HG02884 (cell line): ENCODE measurements at regions not wholly inside any gene's neighbourhood (a gene's known extent, or its start where the extent isn't known, plus 50 kb on each side); places are given as distances from the start of the nearest gene placed in this dataset.
"Not testable (repeated sequence)": the region's sequence is repeated elsewhere in the genome, so short reads cannot be mapped to it uniquely, and the experiment has no call there.

Experiments used
- ATAC-seq: cut with Tn5 transposase; IDR thresholded peaks from one replicate; pipeline ENCODE4 v1.9.1; 2021; ENCODE audit warnings: mild to moderate bottlenecking, moderate library complexity; ENCODE audit not compliant: unreplicated experiment

DNA sequence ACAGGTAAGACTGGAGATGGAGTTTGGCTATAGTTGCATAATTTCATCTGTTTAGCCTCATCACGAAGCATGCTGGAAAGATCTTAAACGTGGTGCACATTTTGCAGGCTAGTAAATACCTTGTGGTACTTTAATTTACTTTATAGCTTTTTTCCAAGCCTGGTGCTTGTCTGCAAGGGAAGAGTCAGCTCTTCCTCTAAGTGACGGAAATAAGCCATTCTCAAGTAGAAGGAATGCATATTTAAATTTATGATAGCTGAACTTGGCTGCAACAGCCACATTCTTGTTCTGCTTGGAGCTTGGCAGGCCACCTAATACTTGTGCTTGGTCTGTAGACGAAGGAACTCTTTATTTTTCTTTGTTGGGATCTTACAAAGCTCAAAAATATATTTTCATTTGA is 188.0 kb upstream of the PIK3R1 start:
- ATAC-seq = no peak

DNA sequence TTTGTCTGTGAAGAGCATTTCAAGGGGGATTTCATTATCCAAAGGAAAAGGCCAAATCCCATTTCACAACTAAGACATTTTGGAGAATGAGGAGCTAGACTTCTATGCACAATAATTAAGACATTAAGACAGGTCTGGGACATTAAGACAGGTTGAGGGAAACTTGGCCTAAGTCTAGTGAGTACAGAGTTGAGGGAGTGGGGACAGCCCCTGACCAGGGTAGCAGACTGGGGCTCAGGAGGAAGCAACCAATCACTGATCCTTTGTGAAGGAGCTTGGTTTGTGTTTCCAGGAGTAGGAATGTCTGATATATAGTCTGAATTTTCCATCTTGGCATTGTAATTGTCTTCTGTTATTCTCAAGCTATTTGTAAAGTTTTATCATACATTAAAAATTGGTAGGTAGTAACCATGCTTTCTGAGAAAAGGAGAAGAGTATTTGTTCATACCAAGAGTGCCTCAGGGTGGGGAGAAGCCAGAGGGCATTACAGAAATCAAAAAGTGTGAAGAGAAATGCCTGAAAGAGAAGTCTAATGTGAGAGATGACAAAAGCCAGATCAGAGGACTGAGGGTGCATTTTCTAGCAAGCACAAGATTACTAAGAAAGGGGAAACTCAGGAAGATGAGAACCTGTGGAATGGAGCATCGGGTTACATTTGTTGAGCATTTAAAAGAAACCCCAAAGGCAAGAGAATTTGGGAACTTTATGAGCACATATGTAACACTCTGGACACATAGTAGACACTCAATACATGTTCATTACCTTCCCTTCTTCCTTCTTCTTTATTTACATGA is 189.3 kb upstream of the PIK3R1 start:
- ATAC-seq = no peak

DNA sequence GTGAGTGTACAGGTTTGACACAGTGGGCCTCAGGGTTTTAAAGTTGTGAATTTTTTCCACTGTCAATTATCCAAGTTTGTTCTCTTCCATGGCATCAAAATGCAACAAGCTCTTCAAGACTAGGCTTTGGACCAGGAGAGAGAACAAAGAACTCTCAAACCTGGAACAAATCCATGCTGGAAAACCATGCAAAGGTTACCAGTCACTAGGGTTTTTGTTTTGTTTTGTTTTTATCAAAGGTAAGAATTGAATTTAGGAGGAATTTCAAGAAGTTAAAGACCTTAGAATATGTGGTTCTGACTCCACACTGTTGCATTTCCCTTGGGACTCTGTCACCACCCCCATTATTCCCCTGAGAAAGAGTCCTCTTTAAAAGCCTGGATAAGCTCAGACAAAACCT is 191.1 kb upstream of the PIK3R1 start:
- ATAC-seq = no peak

DNA sequence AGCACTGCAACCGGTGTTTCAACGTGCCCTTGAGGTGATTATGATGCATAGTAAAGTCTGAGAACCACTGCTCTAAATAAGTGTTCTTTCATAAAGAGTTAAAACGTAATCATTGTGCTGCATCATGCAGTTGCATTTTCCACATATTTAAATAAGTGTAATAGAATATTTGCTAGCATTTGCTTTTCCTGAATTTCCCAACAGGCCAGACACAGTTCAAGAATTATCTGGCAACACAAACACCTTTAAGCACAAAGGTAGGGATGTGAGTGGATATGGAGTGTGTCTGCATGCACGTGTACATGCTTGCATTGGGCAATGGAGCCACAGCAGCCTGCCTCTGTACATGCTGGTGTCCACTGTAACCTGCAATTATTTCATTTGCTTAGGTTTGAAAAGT is 193.6 kb upstream of the PIK3R1 start:
- ATAC-seq = no peak

DNA sequence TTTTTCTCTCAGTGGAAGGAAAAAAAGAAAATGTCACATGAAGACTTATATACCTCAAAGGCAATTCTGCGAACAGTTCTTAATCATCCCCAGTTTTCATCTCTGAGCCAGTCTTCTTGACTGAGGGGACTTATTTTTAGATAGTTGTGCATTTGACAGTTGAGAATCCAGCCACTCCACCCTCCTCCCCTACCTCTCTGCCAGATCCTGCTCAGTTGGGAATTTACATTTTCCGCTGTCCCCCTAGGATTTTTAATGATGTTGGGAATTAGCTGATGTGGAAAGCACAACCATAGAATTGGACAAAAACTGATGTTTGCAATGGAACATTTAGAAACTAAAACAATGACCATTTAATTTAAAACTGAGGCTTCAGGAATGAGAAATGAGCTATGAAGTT is 194.3 kb upstream of the PIK3R1 start:
- ATAC-seq = no peak

DNA sequence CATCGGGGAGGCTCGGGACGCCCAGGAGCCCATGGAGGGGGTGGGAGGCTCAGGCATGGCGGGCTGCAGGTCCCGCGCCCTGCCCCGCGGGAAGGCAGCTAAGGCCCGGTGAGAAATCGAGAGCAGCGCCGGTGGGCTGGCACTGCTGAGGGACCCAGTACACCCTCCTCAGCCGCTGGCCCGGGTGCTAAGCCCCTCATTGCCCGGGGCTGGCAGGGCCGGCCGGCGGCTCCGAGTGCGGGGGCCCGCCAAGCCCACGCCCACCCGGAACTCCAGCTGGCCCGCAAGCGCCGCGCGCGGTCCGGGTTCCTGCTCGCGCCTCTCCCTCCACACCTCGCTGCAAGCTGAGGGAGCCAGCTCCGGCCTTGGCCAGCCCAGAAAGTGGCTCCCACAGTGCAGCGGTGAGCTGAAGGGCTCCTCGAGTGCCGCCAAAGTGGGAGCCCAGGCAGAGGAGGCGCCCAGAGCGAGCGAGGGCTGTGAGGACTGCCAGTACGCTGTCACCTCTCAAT is 195.0 kb upstream of the PIK3R1 start:
- not testable (repeated sequence) for ATAC-seq

DNA sequence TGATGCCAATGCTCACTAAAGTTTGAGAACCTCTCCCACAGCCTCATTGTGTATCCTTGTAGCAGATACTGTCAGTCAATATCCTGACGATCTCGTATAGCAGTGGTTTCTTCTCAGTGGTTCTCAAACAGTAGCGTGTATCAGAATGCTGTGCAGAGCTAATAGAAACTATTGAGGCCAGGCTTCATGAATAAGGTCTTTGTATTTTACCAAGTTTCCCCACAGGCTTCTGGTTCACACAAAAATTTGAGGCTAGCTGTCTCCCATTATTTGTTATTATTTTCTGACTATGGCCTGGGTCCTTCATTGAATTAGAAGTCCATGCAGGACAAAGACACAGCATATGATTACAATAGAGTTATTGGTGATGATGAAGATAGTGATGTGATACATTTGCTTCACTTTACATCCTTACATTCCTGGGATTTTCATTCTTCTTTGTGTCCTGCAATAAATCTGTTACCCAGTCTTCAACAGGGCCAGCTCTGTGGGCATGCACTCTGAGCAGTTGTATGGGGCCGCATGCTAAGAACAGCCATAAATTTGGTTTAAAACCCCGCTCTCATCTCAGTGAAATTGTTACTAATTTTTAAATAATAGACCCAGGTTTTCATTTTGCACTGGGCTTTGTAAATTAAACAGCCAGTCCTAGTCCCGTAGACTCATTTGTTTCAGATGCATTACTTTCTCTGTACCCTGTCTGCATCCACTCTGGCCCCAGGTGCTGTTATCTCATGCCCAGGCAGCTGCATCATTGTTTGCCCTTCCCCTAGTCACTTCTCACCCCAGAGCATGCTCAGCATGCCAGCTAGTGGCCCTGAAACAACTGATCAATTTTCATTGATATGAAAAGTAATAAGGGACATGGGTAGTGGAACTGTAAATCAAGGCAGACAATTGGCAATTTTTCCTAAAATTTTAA is 199.9 kb upstream of the PIK3R1 start:
- ATAC-seq = no peak

DNA sequence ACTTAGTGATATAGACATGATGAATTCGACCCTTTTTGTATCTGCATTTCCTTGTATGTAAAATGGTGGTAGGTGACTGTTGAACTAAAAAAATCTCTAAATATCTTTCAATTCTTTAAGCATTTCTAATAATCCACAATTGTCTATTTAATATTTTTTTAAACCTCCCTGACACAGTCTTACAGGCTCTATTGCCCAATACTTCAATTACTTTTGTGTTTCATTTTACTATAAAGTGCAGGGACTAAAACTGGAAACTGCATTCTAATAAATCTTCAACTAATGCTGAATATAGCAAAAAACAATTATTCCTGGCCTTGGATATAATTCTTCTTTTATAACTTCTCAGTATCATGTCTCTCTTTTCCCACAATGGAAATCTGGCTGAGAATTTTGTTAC is 202.7 kb upstream of the PIK3R1 start:
- ATAC-seq = no peak

DNA sequence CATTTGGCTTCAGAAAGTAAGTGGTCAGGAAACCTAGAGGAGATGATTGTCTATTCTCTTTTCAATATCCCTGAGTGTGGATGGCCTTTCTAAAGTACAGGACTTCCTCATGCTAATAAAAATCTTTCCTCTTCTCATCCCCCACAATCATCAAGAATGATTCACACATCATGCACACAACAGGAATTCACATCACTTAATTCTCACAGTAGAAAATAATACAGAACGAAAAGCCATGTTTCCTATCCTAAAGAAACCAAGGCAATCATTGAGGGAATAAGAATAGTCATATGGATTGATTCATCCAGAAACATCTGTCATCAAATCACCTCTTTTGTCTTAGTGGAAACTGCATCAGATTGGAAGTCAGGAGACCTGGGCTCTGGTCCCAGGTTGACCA is 203.1 kb upstream of the PIK3R1 start:
- no peak for ATAC-seq

DNA sequence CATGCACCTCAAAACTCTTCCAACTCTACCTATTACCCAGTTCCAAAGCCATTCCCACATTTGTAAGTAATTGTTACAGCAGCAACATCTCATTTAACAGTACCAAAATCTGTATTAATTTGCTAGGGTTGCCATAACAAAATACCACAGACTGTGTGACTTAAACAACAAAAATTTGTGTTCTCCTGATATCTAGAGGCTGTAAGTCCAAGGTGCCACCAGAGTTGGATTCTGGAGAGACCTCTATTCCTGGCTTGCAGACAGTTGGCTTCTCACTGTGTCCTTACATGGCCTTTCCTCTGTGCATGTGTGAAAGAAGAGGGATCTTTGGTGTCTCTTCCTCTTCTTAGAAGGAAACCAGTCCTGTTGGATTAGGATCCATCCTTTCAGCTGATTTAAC is 203.8 kb upstream of the PIK3R1 start:
- no peak for ATAC-seq

DNA sequence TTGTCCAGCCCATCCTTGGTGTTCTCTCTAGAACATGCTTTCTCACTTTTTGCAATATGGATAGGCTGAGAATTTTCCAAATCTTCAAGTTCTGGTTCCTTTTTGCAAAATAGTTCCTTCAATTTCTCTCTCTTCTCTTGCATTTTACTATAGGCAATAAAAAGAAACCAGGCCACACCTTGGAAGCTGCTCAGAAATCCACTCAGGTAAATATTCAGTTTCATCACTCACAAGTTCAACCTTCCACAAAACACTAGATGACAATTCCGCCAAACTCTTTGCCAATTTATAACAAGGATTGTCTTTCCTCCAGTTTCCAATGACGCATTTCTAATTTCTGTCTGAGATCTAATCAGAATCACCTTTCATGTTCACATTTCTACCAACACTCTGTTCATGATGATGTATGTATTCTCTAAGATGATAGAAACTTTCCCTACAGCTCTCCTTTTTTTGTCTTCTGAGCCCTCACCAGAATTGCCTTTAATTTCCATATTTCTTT is 204.2 kb upstream of the PIK3R1 start:
- no peak for ATAC-seq

DNA sequence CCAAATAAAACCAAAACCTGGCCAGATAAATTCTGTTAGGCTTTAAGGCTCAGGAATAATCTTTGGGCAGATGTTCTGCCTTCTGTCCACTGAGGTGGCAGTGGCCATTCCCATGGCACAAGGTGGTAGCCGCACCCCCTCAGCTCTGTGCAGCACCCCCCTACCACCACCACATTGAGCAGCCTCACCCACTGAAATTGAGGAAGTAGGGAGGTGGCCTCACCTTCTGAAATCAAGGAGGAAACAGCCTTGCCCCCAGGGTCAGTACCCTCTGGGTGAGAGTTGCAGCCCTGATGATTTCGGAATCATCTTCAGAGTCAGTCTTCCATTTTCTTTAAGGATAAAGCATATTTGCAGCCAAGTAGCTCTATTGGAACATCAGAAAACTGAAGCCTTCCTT is 204.8 kb upstream of the PIK3R1 start:
- ATAC-seq = no peak

DNA sequence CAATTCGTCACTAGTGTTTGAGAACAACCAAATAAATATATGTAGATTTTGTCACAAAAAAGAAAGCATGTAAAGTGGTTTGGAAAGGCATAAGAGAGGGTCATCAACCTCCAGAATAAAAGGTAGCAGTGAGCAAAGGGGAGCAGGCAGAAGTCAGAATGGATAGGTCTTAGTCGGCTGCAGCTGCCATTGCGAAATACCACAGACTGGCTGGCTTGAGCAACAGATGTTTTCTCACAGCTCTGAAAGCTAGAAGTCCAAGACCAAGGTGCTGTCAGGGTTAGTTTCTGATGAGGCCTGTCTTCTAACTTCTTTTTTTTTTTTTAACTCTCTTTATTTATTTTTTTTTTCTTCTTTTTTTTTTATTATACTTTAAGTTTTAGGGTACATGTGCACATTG is 208.1 kb upstream of the PIK3R1 start:
- no peak for ATAC-seq

DNA sequence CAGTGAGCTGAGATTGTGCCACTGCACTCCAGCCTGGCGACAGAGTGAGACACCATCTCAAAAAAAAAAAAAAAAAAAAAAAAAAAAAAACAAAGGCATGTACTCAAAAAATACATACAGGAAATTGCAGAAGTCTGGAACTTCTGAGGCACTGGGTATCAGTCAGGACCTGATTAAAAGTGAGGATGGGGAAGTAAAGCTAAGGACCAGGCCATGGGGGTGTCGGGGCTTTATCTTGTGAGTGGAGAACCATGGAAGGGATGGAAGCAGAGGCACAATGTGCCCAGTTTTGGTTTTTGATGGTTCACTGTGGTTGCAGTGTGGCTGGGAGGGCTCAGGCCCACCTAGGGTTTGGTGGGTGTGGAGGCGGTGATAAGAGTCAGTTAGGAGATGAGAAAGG is 212.7 kb upstream of the PIK3R1 start:
- no peak for ATAC-seq

DNA sequence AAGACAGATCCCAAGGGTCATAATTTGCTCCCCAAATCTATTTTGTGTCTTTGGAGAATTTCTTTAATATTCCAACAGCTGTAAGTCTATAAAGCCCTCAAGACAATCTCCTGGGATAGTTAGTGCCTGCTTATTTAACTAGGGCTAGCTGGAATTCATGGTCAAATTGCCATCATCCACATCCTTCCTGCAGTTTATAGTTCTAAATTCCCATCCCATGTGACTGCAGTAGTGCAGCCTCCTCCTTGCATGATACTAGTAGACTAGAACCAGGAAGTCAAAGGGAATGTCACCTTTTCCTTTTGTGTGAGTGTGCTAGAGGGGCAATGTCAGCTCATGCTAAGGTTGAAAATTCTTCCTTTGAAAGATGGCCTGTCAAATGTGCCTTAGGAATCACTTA is 214.8 kb upstream of the PIK3R1 start:
- no peak for ATAC-seq

DNA sequence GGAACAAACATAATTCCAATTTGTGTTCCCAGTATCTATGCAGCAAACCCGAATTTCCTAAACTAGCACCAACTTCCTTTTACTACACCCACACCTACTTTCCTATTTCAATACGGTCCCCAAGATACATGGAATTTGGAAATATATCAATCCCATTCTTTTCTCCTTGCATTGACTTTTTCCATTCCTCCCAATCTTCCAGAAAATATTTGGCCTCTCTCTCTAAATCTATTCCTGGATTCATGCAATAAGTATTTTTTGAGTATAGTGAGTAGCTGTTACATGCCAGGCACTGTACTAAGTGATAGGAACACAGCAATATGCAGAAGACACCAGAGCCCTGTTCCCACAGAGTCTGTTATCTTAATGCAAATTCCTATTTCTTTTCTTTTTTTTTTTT is 216.2 kb upstream of the PIK3R1 start:
- ATAC-seq = no peak

DNA sequence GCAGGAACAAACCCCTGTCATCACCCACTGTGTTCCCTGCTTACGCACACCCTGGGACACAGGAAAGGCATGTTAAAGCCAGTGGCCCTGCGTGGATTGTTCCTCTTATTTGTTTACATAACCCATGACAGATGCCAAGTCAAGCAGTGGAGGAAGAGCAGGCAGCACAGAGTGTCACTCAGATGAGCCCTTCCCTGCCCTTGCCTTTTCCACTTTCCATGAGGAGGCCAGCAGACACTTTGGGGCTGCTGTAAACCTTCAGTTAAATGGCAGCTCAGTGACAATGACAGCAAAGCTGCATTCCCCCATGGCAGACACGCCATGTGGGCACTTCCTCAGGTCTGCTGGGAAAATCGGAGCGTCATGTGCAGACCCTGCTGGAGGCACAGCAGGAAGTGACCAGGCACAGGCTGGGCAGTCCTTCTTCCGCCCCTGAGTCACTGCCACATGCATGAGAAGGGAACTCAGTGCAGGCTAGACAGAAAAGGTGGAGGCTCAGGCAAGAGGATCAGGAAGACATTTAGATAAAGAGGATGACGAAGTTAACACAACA is 216.8 kb upstream of the PIK3R1 start:
- no peak for ATAC-seq

DNA sequence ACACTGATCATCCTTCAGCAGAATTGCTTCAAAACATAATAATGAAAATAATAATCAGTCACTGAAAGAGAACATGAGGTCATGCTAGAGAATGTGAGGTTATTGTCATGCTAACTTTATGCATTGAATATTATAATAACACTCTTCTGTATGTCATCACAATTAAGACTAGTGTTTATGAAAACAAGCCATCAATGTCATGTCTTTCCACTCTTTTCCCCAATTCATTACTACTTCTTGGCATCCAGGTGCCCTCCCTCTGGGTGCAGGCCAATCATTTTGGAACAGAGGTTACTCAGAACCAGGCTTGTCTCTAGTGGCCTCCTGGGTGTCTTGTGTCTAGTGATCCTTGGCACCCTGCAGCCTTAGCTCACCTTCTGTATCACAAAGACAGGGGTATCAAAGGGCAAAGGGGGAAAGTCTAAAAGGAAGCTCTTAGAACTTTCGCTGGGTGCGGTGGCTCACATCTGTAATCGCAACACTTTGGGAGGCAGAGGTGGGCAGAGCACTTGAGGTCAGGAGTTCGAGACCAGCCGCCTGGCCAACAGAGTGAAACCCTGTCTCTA is 217.6 kb upstream of the PIK3R1 start:
- no peak for ATAC-seq

DNA sequence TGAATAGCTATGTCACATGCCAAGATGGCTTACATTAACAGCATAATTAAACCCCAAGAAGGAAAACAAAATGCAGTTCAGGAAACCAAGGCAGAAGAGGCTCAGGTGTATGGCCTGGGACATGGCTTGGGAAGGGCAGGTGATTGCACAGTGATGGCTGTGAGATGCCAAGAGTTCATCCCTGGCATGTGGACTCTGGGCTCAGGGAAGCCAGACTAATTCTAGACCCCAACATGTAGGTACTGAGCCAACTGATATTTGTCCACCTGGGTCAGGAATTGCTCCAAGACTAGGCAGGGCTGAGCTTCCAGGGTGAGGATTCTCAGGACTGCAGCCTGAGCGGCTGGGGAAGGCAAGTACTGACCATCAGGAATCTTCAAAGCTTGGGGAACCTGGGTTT is 218.4 kb upstream of the PIK3R1 start:
- no peak for ATAC-seq

DNA sequence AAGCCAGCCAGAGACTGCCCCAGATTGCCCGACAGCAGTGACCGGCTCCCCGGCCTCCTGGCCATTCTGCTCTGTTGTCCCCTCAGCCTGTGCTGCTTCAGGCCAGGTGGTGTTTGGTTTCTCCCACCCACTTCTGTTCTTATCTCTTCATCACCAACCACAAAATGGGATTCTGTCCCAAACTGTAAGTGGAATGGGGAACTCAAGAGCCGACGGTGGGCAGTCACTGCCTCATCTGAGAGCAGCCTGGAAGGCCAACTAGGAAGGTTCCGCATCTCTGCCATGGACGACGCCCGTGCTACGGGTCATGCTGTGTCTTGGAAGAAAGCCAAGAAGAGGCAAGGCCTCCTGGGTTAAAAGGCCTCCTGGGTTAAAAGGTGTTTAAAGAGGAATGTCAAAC is 219.0 kb upstream of the PIK3R1 start:
- ATAC-seq = no peak

DNA sequence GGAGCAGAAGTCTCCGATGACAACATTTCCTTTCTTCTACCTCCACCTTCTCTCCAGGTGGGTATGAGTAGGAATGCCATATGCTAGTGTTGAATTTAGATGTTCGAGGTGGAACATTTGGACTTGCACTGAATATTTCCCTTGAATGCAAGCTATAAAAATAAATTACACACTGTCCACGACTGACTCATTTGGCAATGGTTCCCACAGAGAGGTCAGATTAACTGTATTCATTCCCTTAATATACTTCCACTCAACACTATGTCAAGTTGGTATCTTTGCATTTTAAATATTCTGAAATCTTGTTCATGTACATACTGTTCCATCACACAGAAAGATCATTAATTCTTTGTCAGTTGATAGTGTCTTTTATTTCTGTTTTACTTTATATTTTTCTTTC is 222.6 kb upstream of the PIK3R1 start:
- ATAC-seq = no peak
